T-helper 2 cell treated with Interferon-gamma antibody and Interleukin-4, amounts not matched to agents 100 ng/mL and 5 ng/mL, for 36 hours (primary cell): ENCODE measurements at regions not wholly inside any gene's neighbourhood (a gene's known extent, or its start where the extent isn't known, plus 50 kb on each side); places are given as distances from the start of the nearest gene placed in this dataset.
"Not testable (repeated sequence)": the region's sequence is repeated elsewhere in the genome, so short reads cannot be mapped to it uniquely, and the experiment has no call there.

Experiments used
- intact Hi-C: fragments of 100-400 bp; cut with micrococcal nuclease; formaldehyde crosslinking; loops from one replicate; pipeline ENCODE4 v1.15.1; 2023

DNA sequence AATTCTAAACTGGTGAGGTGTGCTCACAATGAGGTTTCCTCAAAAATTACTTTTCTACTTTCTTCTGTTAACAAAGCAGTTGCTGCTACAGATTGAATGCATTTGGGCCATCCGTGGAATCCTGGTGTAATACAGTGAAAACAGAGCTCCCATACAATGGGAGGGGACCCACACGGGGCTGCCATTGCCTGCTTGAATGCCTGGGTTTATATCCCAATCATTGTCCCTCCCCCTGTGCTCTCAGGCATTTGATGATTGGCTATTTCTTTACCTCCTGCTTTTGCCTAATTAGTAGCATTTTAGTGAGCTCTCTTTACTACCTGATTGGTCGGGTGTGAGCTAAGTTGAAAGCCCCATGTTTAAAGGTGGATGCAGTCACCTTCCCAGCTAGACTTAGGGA, 52.9 kb upstream of the CSF1 start:
- intact Hi-C loops, result not testable (repeated sequence)

DNA sequence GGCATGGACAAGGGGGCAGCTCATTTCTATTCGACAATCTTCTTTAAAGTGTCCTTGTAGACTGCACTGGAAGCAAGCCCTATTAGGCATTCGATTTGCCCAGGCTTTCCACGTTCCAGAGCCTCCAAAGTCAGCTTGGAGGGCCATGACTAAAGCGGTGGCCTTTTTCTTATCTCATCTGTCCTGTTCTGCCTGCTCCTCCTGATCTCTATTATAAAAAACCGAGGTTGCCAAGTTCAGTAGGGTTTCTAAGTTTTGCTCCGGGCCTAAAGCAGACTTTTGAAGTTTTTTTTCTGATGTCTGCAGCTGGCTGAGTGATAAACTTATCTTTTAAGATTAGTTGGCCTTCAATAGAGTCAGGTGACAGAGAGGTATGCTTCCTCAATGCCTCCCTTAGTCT, 54.7 kb upstream of the CSF1 start:
- intact Hi-C loops, result not testable (repeated sequence)

DNA sequence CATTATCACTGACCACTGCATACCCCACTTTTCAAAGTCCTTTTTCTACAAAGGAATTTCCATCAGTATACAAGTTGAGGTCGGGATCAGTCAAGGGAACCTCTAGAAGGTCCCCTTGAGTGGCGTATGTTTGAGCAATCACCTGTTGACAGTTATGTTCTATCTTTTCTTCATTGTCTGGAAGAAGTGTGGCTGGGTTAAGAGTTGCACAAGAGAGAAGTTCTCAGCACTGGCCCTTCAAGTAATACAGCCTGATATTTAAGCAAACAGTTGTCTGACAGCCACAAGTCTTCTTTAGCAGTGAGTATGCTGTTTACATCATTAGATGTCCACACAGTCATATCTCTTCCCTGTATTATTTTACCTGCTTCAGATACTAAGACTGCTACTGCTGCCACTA, 56.7 kb upstream of the CSF1 start:
- intact Hi-C loops, result not testable (repeated sequence)

DNA sequence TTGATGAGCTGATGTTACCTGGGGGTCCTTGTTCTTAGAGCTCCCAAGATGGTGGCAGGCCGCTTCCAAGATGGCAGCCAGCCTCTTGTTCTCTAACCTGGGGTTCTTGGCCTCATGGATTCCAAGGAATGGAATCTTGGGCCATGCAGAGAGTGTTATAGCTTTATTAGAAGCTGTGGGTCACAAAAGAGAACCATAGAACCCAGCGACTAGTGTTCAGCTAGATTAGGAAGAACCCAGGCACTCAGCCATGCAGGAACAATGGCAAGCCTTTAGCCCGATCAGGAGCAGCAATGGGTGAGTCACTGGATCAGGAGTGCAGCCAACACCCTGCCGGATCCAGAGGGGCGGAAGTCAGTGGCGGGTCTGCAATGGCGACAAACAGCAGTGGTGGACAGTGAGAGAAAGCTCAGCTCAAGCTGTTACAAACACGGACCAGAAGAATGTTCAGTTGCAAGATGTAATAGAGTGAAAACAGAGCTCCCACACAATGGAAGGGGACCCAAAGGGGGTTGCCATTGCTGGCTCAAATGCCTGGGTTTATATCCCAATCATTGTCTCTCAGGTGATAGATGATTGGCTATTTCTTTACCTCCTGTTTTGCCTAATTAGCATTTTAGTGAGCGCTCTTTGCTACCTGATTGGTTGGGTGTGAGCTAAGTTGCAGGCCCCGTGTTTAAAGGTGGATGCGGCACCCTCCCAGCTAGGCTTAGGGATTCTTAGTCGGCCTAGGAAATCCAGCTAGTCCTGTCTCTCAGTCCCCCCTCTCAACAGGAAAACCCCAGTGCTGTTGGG, 58.2 kb upstream of the CSF1 start:
- intact Hi-C loops, result not testable (repeated sequence)

DNA sequence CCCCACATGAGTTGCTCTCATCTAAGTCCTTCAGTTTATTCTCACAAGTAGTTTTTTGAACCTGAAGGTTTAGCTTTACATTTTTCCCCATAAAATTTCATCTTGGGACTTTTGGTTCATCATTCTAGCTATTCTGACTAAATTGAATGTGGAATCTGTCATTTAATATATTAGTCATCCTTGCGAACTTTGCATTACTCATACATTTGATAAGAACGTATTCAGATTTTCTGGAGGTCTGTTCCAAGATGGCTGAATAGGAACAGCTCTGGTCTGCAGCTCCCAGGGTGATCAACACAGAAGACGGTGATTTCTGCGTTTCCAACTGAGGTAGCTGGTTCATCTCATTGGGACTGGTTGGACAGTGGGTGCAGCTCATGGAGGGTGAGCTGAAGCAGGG, 59.8 kb upstream of the CSF1 start:
- intact Hi-C loops, result no loop called here

DNA sequence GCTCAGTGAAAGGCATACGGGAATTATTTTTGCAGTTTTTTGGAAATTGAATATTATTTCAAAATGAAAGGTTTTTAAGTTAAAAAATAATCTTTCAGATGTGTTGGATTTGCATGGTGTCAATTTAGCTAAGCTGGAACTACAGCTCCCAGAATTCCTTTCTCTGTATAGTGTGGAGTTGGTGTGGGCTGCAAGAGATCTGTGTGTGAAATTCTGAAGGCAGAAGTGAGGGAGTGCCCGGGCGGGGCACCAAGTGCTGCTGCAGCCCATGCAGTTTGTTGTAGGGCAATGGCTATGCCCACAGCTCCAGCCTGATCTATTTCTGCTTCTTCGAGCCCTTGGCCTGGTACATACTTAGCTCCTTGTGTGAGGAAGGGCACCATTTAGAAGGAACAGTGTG, 60.5 kb upstream of the CSF1 start:
- intact Hi-C loops, result no loop called here

DNA sequence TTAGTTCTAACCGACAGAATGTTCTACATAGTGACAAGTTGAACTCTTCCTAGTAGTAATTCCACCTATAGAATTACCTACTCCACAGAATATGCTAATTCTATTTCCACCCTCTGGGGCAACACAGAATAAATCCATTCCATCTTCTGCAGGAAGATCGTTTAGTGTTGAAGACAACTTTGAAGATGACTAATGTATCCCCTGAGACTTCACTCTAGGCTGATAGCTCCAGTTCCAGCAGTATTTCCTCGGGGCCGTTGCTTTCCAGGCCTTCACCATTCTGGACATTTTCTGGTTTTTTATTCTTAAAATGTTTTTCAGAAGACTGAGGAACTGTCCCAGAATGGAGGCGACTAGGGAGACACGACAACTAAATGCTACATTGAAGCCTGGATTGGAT, 61.0 kb upstream of the CSF1 start:
- intact Hi-C loops, result no loop called here

DNA sequence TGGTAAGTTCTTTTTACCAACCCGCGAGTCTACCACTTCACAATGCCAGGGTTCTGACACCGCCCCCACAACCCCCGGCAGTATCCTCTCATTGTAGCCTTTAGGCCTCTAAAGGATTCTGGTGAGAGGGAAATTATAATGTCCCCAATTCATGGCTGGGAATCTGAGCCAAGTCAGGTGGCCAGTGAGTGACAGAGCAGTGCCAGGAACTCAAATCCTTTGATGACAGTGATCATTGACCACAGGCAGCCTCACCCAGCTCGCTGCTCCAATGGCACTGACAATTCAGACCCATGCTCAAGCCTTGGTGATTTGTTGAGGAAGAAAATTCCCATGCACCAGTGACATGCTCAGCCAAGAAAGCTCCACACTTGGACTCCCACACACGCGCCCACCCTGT, 63.4 kb upstream of the CSF1 start:
- intact Hi-C loops, result no loop called here

DNA sequence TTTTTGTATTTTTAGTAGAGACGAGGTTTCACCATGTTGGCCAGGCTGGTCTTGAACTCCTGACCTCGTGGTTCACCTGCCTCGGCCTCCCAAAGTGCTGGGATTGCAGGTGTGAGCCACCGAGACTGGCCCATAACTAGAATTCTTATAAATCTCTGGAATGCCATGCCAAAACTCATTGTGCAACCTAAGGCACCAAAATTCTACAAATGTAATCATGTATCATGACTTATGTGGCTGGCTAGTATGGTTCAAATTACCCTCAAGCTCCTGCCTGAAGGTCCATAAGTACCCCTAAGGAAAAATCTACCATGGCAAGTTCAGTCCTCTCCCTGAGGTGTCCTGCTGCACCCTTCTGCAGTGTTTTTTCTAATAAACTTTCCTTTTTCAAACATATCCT, 63.8 kb upstream of the CSF1 start:
- intact Hi-C loops, result no loop called here

DNA sequence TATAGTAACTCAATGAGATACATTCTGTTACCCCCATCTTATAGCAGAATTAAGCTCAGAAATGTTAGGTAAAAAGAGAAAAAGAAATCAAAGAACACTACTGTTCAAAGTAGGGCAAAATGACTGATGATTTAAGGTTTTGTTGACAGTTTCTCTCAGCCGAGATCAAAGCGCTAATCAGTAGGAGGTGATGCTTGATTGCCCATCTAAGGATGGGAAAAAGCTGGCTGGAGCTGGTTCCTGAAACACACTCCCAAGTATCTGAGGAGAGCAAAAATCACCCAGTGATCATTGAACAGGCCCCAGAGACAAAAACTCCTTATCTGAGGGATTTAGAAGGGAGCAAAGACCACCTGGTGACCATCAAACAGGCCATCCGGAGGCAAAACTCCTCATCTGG, 64.5 kb upstream of the CSF1 start:
- intact Hi-C loops, result no loop called here

DNA sequence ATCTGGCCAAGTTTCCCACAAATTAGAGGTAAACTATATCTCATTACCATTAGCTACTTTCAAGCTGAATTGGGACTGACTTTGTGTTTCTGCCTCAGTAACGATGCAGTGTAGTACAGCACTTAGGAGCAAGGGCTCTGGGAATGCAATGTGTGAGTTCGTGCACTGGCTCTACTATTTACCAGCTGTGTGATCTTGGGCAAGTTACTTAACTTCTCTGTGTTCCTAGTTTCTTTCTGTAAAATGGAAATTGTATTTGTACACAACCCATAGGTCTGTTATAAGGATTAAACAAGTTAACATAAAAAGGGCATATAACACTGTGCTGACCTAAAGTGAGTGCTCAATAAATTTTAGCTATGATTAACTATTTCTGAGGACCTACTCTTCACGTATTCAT, 65.0 kb upstream of the CSF1 start:
- intact Hi-C loops, result no loop called here

DNA sequence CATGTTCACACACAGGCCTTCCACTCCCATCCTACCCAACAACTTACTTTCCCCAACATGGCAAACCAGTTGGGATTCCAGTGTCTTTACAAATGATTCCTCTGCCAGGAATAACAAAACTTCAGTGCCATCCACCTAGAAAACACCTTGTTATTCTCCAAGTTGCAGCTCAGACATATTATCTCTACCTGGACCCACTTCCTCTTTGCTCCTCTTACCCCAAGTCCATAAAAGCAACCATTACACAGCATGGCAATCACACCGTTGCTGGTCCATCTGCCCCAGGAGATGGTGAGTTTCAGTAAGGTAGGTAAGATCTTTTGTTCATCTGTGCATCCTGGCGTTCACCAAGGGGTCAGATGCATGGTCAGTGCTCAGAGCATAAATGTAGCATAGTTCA, 66.0 kb upstream of the CSF1 start:
- intact Hi-C loops, result no loop called here

DNA sequence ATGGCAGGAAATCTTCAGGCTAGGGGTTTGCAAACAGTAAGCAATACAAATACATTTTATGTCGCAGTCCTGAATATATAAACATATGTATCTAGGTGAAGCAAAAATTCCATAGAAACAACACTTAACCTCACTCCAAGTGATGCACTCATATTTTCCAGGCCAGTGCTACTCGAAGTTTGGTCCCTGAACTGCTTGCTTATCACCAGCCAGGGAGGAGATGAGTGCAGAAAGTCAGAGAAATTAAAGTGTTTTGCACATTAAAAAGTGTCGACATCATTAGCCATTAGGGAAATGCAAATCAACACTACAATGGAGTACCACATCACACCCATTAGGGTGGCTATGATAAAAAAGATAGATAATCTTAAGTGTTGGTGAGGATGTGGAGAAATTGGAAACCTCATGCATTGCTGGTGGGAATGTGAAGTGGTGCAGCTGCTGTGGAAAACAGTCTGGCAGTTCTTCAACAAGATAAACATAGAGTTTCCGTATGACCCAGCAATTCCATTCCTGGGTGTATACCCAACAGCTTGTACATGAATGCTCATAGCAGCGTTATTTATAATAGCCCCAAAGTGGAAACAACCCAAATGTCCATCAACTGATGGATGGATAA, 70.5 kb upstream of the CSF1 start:
- intact Hi-C loops, result no loop called here

DNA sequence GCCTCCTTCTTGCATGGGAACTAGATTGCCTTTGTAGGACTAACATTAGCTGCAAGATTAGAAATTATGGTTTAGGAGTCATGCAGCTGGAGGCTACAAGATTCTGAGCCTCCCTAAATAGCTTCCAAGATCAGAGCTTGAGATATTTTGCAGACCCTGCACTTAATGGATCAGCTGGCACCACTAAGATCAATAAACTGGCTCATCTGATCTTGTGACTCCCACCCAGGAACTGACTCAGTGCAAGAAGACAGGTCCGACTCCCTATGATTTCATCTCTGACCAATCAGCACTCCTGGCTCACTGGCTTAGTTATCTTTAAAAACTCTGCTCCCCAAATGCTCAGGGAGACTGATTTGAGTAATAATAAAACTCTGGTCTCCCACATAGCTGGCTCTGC, 71.4 kb upstream of the CSF1 start:
- intact Hi-C loops, result not testable (repeated sequence)

DNA sequence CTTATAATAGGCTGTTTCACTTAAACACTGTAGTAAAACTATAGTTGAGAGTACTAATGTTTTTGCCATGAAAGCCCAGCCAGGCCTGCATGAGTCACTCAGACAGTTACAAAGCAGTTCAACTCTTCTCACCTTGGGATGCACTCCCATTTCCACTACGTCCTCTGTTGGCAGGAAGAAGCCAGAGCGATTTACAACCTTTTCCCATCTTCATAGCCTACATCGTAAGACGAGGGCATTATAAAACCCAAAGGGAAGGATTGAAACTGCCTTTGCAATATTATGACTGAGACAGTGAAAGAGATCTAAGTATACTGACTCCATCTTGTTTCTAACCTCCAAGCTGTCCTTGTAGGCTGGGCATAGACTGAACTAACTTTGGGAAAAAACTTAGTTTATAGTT, 71.8 kb upstream of the CSF1 start:
- intact Hi-C loops, result no loop called here

DNA sequence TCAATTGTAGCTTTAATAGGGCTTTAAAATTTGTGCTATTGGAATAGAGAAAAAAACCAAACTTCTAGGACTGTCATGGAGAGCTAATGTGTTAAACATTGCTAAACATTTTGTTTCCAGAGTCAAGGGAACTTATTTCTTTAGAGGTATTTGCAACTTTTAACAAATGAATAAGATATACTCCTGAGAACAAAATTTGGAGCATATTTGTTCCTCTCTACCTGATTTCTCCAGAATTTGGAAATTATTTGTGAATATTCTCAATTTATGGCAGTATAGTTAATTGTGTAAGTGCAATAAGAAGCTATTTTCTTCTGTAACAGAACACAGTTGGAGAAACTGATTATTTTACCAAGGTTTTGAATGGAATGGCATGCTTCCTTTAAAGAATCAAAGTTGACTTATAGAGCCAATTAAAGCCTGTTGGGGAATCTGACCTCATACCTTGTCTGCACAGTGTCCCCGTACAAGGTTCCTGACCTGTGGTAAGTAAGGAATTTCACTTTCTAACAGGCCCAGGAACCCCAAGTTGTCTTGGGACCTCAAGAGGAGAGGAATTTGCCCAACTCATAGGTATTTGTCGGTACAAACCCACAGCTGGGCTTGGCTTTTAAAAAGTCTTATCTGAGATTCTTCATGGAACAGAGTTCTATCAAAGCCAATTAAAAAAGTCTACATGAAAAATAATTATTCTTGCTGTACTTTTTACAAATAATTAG, 72.6 kb upstream of the CSF1 start:
- intact Hi-C loops, result no loop called here

DNA sequence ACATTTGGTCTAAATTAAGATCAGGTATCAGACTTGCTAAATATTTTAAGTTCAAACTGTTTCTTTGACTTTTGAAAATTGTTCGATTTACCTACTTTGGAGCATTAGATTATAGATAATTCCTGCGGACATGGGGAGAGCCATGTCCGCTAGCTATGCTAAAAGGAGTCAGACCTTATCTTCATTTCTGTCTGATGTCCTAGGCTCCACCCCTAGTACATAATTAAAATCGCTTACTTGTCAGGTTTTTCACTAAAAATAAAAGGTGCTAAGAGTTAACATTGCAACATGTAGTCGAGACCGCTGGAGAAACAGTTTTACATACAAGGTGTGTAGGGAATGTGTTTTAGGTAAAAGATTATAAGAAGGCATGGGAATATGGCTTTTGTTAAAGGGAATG, 71.9 kb upstream of the EPS8L3 start:
- intact Hi-C loops, result not testable (repeated sequence)

DNA sequence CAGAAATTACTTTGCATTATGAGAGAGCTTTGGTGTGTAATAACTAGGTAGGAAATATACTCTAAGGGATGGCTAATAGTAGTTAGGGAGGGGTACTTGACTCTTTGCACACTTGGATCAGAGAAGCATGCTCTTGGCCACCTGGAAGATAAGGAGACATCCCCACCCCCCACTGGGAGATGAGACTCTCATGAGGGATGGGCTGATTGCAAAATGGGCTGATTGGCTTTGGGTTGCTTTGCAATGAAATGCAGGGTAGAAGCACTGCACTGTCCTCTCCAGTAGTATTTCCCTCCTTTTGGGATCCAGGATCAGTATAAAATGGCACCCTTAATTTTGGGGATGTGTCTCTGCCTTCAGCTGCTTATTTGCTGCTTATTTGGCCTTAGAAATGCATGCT, 71.2 kb upstream of the EPS8L3 start:
- intact Hi-C loops, result no loop called here

DNA sequence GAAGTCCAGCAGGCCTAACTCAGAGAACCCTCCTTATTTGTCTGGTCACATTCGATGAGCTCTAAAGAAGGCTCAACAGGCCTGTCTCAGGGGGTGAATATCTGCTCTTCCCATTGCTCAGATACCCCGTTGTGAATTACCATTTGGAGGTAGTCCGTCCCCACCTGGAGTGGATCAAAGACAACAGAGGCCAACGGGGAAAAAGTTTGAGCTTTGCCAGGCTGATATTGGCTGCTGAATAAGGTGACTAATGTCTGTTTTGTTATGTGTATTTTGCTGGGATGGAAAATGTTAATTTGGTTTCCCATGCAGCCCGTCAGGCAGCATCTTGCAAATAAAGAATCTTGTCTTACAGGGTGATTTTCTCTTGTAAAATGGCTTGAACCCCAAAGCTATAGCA, 69.2 kb upstream of the EPS8L3 start:
- intact Hi-C loops, result no loop called here

DNA sequence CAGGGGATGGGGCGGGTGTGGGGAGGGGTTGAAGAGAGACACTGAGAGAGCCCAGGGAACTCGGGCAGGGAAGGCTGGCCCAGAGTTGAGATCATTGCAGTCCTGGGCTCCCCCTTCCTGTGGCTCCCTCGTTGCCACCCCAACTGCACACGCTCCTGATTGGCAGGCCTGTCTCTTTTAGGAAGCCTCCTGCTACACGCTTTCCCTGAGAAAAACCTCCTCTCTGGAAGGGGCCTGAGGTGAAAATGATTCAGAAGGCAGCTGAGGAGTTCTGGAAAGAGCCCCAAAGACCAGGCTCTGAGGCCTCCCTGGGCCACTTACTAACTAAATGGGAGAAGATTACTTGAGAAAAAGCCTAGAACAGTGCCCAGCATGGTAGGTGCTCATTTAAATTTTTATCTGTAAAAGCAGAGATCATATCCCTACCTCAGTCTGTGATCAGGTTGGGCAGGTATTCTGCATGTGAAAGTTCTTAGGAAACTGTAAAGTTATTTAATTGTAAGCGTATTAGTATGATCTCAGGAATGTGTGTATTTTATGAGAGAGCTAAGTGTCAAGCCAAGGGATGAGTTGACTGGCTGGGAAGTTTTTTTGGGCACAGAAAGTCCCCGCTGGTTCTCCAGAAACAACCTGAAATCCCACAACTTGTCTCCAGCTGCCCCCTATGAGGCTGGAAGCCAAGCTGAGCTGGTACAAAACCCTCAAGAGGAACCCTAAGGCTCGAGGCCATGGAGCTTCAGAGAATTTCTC, 65.2 kb upstream of the EPS8L3 start:
- intact Hi-C loops, result no loop called here

DNA sequence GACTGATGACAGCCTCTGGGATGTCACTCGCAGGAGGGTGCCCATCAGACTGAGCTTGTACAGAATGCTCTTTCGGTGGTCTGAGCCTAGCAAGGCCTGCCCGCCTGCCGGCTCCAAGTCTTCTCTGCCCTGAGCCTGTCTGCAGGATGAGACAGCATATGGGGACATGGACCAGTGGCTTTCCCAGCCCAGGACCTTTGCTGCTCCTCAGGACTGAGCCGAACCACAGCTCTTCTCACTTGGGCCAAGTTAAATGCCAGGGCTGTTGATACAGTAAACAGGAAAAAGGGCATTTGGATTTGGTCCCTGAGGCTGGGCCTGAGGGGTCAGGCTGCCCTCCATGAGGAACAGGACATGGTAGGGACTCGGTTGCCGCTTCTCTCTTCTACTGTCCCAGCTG, 64.3 kb upstream of the EPS8L3 start:
- intact Hi-C loops, result no loop called here

DNA sequence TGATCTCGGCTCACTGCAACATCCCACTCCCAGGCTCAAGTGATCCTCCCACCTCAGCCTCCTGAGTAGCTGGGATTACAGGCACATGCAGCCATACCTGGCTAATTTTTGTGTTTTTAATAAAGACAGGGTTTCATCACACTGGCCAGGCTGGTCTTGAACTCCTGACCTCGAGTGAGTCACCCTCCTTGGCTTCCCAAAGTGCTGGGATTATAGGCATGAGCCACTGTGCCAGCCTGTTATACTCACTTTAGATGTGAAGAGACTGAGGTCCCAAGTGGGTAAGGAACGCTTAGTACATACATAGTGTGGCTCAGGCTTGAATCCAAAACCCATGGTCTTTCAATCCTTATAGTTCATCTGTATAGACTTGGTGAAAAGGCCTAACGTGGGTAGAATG, 63.7 kb upstream of the EPS8L3 start:
- intact Hi-C loops, result no loop called here
